ENCODE measurements at regions not wholly inside any gene's neighbourhood (a gene's known extent, or its start where the extent isn't known, plus 50 kb on each side); places are given as distances from the start of the nearest gene placed in this dataset.
"Not testable (repeated sequence)": the region's sequence is repeated elsewhere in the genome, so short reads cannot be mapped to it uniquely, and the experiment has no call there.

- POLR2A ChIA-PET, result interaction anchor here (0.6 kb wide), 1 partner anchor 115 kb away, joined by 6 read pairs; no protein-coding TSS in a partner anchor
- Mint-ChIP-seq H3K9me3 (no peaks in the 10 kb centered on the region), H3K4me1 (peaks cover 4% of the 10 kb centered on the region), H3K36me3 (ENCODE audit: low read depth) (no peaks in the 10 kb centered on the region), H3K27me3 (peaks cover 6% of the 10 kb centered on the region), H3K27ac (no peak overlapping the region), H3K4me3 (no peak overlapping the region)
- DNase-seq, result no peak
- CTCF ChIA-PET, result interaction anchor here (0.6 to 1.3 kb wide), 3 partner anchors 70 to 1825 kb away, joined by 3 read pairs; partner anchors contain the start of gene CUL3
These were observed 88.9 kb downstream of the MOGAT1 start for GRCh38 chr2:222760301-222760897.

GRCh38 chr2:222761888-222762287, 90.4 kb downstream of the MOGAT1 start:
- DNase-seq, result no peak
- no peak overlapping the region for H3K27ac Mint-ChIP-seq
- H3K36me3 Mint-ChIP-seq (ENCODE audit: low read depth), result no peaks in the 10 kb centered on the region
- H3K27me3 Mint-ChIP-seq, result peaks cover 10% of the 10 kb centered on the region
- H3K4me3 Mint-ChIP-seq, result no peak overlapping the region
- ChIA-PET CTCF (interaction anchor here (1.3 kb wide), 1 partner anchor 9 kb away, joined by 4 read pairs; no protein-coding TSS in a partner anchor), POLR2A (no interaction called here)
- H3K9me3 Mint-ChIP-seq, result no peaks in the 10 kb centered on the region
- no peaks in the 10 kb centered on the region for H3K4me1 Mint-ChIP-seq

GRCh38 chr2:222762342-222762741, 90.9 kb downstream of the MOGAT1 start:
- Mint-ChIP-seq H3K36me3 (ENCODE audit: low read depth) (no peaks in the 10 kb centered on the region), H3K4me1 (peaks cover under 1% of the 10 kb centered on the region), H3K27ac (no peak overlapping the region), H3K4me3 (no peak overlapping the region), H3K27me3 (peaks cover 11% of the 10 kb centered on the region), H3K9me3 (no peaks in the 10 kb centered on the region)
- ChIA-PET CTCF (interaction anchor here (1.3 kb wide), 1 partner anchor 9 kb away, joined by 4 read pairs; no protein-coding TSS in a partner anchor), POLR2A (no interaction called here)
- DNase-seq, result no peak

- H3K9me3 Mint-ChIP-seq; H3K36me3 Mint-ChIP-seq (ENCODE audit: low read depth); H3K4me3 Mint-ChIP-seq; H3K27ac Mint-ChIP-seq; H3K4me1 Mint-ChIP-seq; POLR2A ChIA-PET; CTCF ChIA-PET; DNase-seq: not testable (repeated sequence)
- H3K27me3 Mint-ChIP-seq, result peaks cover 30% of the 10 kb centered on the region
These were observed 94.4 kb downstream of the MOGAT1 start for GRCh38 chr2:222765883-222766282.

- peaks cover 32% of the 10 kb centered on the region for H3K27me3 Mint-ChIP-seq
- H3K4me1 Mint-ChIP-seq; H3K27ac Mint-ChIP-seq; H3K4me3 Mint-ChIP-seq; POLR2A ChIA-PET; H3K36me3 Mint-ChIP-seq (ENCODE audit: low read depth); H3K9me3 Mint-ChIP-seq; DNase-seq: not testable (repeated sequence)
- CTCF ChIA-PET, result interaction anchor here (0.6 kb wide), 1 partner anchor 29 kb away, joined by 4 read pairs; no protein-coding TSS in a partner anchor
These were observed 92.8 kb upstream of the ACSL3 start for GRCh38 chr2:222768019-222768418.

GRCh38 chr2:222769446-222769845, 91.4 kb upstream of the ACSL3 start:
- no peak overlapping the region for H3K27ac Mint-ChIP-seq
- peaks cover 30% of the 10 kb centered on the region for H3K27me3 Mint-ChIP-seq
- CTCF ChIA-PET, result no interaction called here
- no peak for DNase-seq
- no peaks in the 10 kb centered on the region for H3K9me3 Mint-ChIP-seq
- H3K36me3 Mint-ChIP-seq (ENCODE audit: low read depth), result no peaks in the 10 kb centered on the region
- peaks cover 9% of the 10 kb centered on the region for H3K4me1 Mint-ChIP-seq
- POLR2A ChIA-PET, result no interaction called here
- no peak overlapping the region for H3K4me3 Mint-ChIP-seq

GRCh38 chr2:222769941-222770340, 90.9 kb upstream of the ACSL3 start:
- POLR2A ChIA-PET, result no interaction called here
- Mint-ChIP-seq H3K36me3 (ENCODE audit: low read depth) (no peaks in the 10 kb centered on the region), H3K27ac (no peak overlapping the region), H3K4me1 (peaks cover 9% of the 10 kb centered on the region), H3K4me3 (no peak overlapping the region), H3K27me3 (peaks cover 30% of the 10 kb centered on the region), H3K9me3 (no peaks in the 10 kb centered on the region)
- DNase-seq, result no peak
- CTCF ChIA-PET, result no interaction called here

- no peaks in the 10 kb centered on the region for H3K9me3 Mint-ChIP-seq
- H3K4me1 Mint-ChIP-seq, result peaks cover 9% of the 10 kb centered on the region
- H3K36me3 Mint-ChIP-seq (ENCODE audit: low read depth), result no peaks in the 10 kb centered on the region
- peaks cover 25% of the 10 kb centered on the region for H3K27me3 Mint-ChIP-seq
- no peak overlapping the region for H3K4me3 Mint-ChIP-seq
- no peak overlapping the region for H3K27ac Mint-ChIP-seq
- POLR2A ChIA-PET, result no interaction called here
- CTCF ChIA-PET, result no interaction called here
- DNase-seq, result no peak
These were observed 89.0 kb upstream of the ACSL3 start for GRCh38 chr2:222771832-222772231.

GRCh38 chr2:222774941-222775340, 85.9 kb upstream of the ACSL3 start:
- Mint-ChIP-seq H3K27me3 (peaks cover 22% of the 10 kb centered on the region), H3K4me3 (no peak overlapping the region), H3K36me3 (ENCODE audit: low read depth) (no peaks in the 10 kb centered on the region), H3K27ac (no peak overlapping the region), H3K4me1 (no peaks in the 10 kb centered on the region), H3K9me3 (no peaks in the 10 kb centered on the region)
- ChIA-PET POLR2A (no interaction called here), CTCF (no interaction called here)
- no peak for DNase-seq

GRCh38 chr2:222776792-222777191, 84.0 kb upstream of the ACSL3 start:
- POLR2A ChIA-PET, result no interaction called here
- no peak overlapping the region for H3K4me3 Mint-ChIP-seq
- peaks cover 5% of the 10 kb centered on the region for H3K9me3 Mint-ChIP-seq
- peaks cover 20% of the 10 kb centered on the region for H3K27me3 Mint-ChIP-seq
- H3K36me3 Mint-ChIP-seq (ENCODE audit: low read depth), result no peaks in the 10 kb centered on the region
- DNase-seq, result no peak
- CTCF ChIA-PET, result no interaction called here
- no peak overlapping the region for H3K27ac Mint-ChIP-seq
- no peaks in the 10 kb centered on the region for H3K4me1 Mint-ChIP-seq

GRCh38 chr2:222778400-222778799, 82.4 kb upstream of the ACSL3 start:
- Mint-ChIP-seq H3K27ac (no peak overlapping the region), H3K4me1 (no peaks in the 10 kb centered on the region), H3K36me3 (ENCODE audit: low read depth) (no peaks in the 10 kb centered on the region), H3K27me3 (peaks cover 26% of the 10 kb centered on the region), H3K4me3 (no peak overlapping the region), H3K9me3 (peaks cover 5% of the 10 kb centered on the region)
- ChIA-PET POLR2A (no interaction called here), CTCF (no interaction called here)
- DNase-seq, result no peak

GRCh38 chr2:222779145-222779832, 81.5 kb upstream of the ACSL3 start:
- no peak overlapping the region for H3K27ac Mint-ChIP-seq
- H3K4me3 Mint-ChIP-seq, result no peak overlapping the region
- H3K9me3 Mint-ChIP-seq, result peaks cover 5% of the 10 kb centered on the region
- DNase-seq, result no peak
- no peaks in the 10 kb centered on the region for H3K4me1 Mint-ChIP-seq
- no peaks in the 10 kb centered on the region for H3K36me3 Mint-ChIP-seq (ENCODE audit: low read depth)
- CTCF ChIA-PET, result no interaction called here
- POLR2A ChIA-PET, result no interaction called here
- peaks cover 26% of the 10 kb centered on the region for H3K27me3 Mint-ChIP-seq

- Mint-ChIP-seq H3K4me3 (no peak overlapping the region), H3K36me3 (ENCODE audit: low read depth) (no peaks in the 10 kb centered on the region), H3K4me1 (no peaks in the 10 kb centered on the region), H3K27me3 (peaks cover 26% of the 10 kb centered on the region), H3K9me3 (peaks cover 5% of the 10 kb centered on the region), H3K27ac (no peak overlapping the region)
- ChIA-PET CTCF (no interaction called here), POLR2A (no interaction called here)
- DNase-seq, result no peak
These were observed 80.8 kb upstream of the ACSL3 start for GRCh38 chr2:222780051-222780450.

- Mint-ChIP-seq H3K36me3 (ENCODE audit: low read depth) (no peaks in the 10 kb centered on the region), H3K27ac (no peak overlapping the region), H3K4me1 (no peaks in the 10 kb centered on the region), H3K9me3 (peaks cover 5% of the 10 kb centered on the region), H3K27me3 (peaks cover 23% of the 10 kb centered on the region), H3K4me3 (no peak overlapping the region)
- POLR2A ChIA-PET, result no interaction called here
- CTCF ChIA-PET, result no interaction called here
- no peak for DNase-seq
These were observed 78.6 kb upstream of the ACSL3 start for GRCh38 chr2:222782201-222782730.

Measured in activated CD4-positive, alpha-beta T cell treated with anti-CD3 and anti-CD28 coated beads, Interleukin-2, amount 10 ng/mL, durations not matched to agents 7 days and 5 days (primary cell).